ENCODE measurements at regions not wholly inside any gene's neighbourhood (a gene's known extent, or its start where the extent isn't known, plus 50 kb on each side); places are given as distances from the start of the nearest gene placed in this dataset.

- TF ChIP-seq CTCF (IDR thresholded peaks at IDR 0.05) (no peak), ZSCAN18 (CRISPR knock-in tag; IDR thresholded peaks at IDR 0.05) (no peak), HMGXB4 (CRISPR knock-in tag; IDR thresholded peaks at IDR 0.05) (no peak), TP53 (CRISPR knock-in tag; IDR thresholded peaks at IDR 0.05) (no peak), STAT6 (CRISPR knock-in tag; conservative IDR thresholded peaks at IDR 0.05; ENCODE audit: low read depth) (no peak), MYBL2 (CRISPR knock-in tag; IDR thresholded peaks at IDR 0.05) (no peak)
Measured at GRCh38 chr3:109570408-109570807, 233.1 kb upstream of the DPPA4 start.

Measured in WTC11 (cell line).